ENCODE measurements at regions not wholly inside any gene's neighbourhood (a gene's known extent, or its start where the extent isn't known, plus 50 kb on each side); places are given as distances from the start of the nearest gene placed in this dataset.

- CTCF ChIA-PET = no interaction called here
- H3K27ac ChIP-seq = no peak overlapping the region
- DNase-seq = no peak
- H3K4me2 ChIP-seq = no peak overlapping the region
- H3K9me2 ChIP-seq (ENCODE audit: insufficient read depth) = no peaks in the 10 kb centered on the region
- H3K4me1 ChIP-seq (replicated peaks; ENCODE audit: insufficient read depth) = no peaks in the 10 kb centered on the region
- no peaks in the 10 kb centered on the region for H3K79me2 ChIP-seq (ENCODE audit: low read depth)
- H3K9me3 ChIP-seq (ENCODE audit: insufficient read depth, low read depth) = no peaks in the 10 kb centered on the region
- POLR2A ChIA-PET (ENCODE audit: unreplicated experiment) = no interaction called here
- H3K27me3 ChIP-seq (ENCODE audit: insufficient read depth, low read depth) = no peaks in the 10 kb centered on the region
- H4K20me1 ChIP-seq (ENCODE audit: insufficient read depth) = no peaks in the 10 kb centered on the region; the same call in 1 of the 2 replicates
- no TSS peak for BruUV-seq (replicated peaks)
- no peaks in the 10 kb centered on the region for H3K36me3 ChIP-seq (ENCODE audit: low read depth)
- intact Hi-C loops (cut with micrococcal nuclease; ENCODE audit: unreplicated experiment) = no loop called here
- no peak overlapping the region for H2AFZ ChIP-seq
- no peak for TF ChIP-seq EZH2 (IDR thresholded peaks at IDR 0.05; ENCODE audit: low read depth)
- TF ChIP-seq, protein P1, sequence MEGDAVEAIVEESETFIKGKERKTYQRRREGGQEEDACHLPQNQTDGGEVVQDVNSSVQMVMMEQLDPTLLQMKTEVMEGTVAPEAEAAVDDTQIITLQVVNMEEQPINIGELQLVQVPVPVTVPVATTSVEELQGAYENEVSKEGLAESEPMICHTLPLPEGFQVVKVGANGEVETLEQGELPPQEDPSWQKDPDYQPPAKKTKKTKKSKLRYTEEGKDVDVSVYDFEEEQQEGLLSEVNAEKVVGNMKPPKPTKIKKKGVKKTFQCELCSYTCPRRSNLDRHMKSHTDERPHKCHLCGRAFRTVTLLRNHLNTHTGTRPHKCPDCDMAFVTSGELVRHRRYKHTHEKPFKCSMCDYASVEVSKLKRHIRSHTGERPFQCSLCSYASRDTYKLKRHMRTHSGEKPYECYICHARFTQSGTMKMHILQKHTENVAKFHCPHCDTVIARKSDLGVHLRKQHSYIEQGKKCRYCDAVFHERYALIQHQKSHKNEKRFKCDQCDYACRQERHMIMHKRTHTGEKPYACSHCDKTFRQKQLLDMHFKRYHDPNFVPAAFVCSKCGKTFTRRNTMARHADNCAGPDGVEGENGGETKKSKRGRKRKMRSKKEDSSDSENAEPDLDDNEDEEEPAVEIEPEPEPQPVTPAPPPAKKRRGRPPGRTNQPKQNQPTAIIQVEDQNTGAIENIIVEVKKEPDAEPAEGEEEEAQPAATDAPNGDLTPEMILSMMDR (conservative IDR thresholded peaks at IDR 0.05) = no peak
- no peak overlapping the region for H3K4me3 ChIP-seq
- H3F3A ChIP-seq (ENCODE audit: insufficient read depth, low read depth) = no peaks in the 10 kb centered on the region
These were observed 153.1 kb downstream of the PCDH17 start for GRCh38 chr13:57784633-57785032.

DNA sequence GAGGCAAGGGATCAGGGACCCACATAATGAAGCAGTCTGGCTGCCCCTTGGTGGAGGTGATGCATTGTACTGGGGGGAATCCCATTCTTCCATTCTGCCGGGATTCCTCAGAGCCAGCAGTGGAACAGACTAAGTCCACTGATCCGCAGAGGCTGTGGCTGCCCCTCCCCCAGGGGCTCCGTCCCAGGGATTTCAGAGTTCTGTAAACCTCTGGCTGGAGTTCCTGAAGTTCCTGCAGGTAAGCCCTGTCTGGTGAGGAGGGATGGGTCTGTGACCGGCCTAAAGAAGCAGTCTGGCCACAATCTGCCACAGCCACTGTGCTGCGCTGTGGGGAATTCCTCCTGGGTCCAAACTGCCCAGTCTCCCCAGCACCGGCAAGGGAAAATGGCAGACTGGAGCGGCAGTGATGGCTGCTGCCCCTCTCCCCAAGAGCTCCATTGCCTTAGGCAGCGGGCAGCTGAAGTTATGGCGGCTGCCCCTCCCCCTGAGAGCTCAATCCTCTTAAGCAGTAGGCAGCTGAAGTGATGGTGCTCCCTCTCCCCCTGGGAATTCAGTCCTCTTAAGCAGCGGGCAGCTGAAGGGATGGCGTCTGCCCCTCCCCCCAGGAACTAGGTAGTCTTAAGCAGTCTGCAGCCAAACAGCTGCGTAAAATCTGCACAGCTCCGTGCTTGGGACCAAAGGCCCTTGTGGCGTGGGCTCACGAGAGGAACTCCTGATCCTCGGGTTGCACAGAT lies 155.7 kb downstream of the PCDH17 start:
- Histone ChIP-seq H3K36me3 (ENCODE audit: low read depth) (no peaks in the 10 kb centered on the region), H3K9me3 (ENCODE audit: insufficient read depth, low read depth) (no peaks in the 10 kb centered on the region), H3K4me2 (no peak overlapping the region), H3K79me2 (ENCODE audit: low read depth) (no peaks in the 10 kb centered on the region), H3K27ac (no peak overlapping the region), H3K4me3 (no peak overlapping the region), H3K27me3 (ENCODE audit: insufficient read depth, low read depth) (no peaks in the 10 kb centered on the region), H3F3A (ENCODE audit: insufficient read depth, low read depth) (no peaks in the 10 kb centered on the region), H3K9me2 (ENCODE audit: insufficient read depth) (no peaks in the 10 kb centered on the region), H4K20me1 (ENCODE audit: insufficient read depth) (no peaks in the 10 kb centered on the region; the same call in 1 of the 2 replicates), H2AFZ (no peak overlapping the region), H3K4me1 (replicated peaks; ENCODE audit: insufficient read depth) (no peaks in the 10 kb centered on the region)
- CTCF ChIA-PET = no interaction called here
- no TSS peak for BruUV-seq (replicated peaks)
- DNase-seq = no peak
- intact Hi-C loops (cut with micrococcal nuclease; ENCODE audit: unreplicated experiment) = no loop called here
- TF ChIP-seq EZH2 (IDR thresholded peaks at IDR 0.05; ENCODE audit: low read depth) = no peak
- TF ChIP-seq, protein P1 (conservative IDR thresholded peaks at IDR 0.05) = no peak
- POLR2A ChIA-PET (ENCODE audit: unreplicated experiment) = no interaction called here

- Histone ChIP-seq H4K20me1 (ENCODE audit: insufficient read depth) (no peaks in the 10 kb centered on the region), H3F3A (ENCODE audit: insufficient read depth, low read depth) (no peaks in the 10 kb centered on the region), H2AFZ (no peak overlapping the region), H3K27me3 (ENCODE audit: insufficient read depth, low read depth) (no peaks in the 10 kb centered on the region), H3K27ac (no peak overlapping the region), H3K79me2 (ENCODE audit: low read depth) (no peaks in the 10 kb centered on the region), H3K36me3 (ENCODE audit: low read depth) (no peaks in the 10 kb centered on the region), H3K4me2 (no peak overlapping the region), H3K9me2 (ENCODE audit: insufficient read depth) (no peaks in the 10 kb centered on the region), H3K4me3 (no peak overlapping the region), H3K4me1 (replicated peaks; ENCODE audit: insufficient read depth) (no peaks in the 10 kb centered on the region), H3K9me3 (ENCODE audit: insufficient read depth, low read depth) (no peaks in the 10 kb centered on the region)
- DNase-seq = no peak
- ChIA-PET CTCF (no interaction called here), POLR2A (ENCODE audit: unreplicated experiment) (no interaction called here)
- BruUV-seq (replicated peaks) = no TSS peak
- TF ChIP-seq, protein P1 (conservative IDR thresholded peaks at IDR 0.05) = no peak
- intact Hi-C loops (cut with micrococcal nuclease; ENCODE audit: unreplicated experiment) = no loop called here
These were observed 168.1 kb downstream of the PCDH17 start for GRCh38 chr13:57799624-57800023.
